Suprapubic skin (tissue), 4 donors: ENCODE measurements at regions not wholly inside any gene's neighbourhood (a gene's known extent, or its start where the extent isn't known, plus 50 kb on each side); places are given as distances from the start of the nearest gene placed in this dataset.

ENCODE experiments used
- DNase-seq, 2 donors: peaks; one replicate each; pipeline ENCODE4 v3.0.0-alpha.2; 2019; ENCODE audit warnings: low spot score in 2 of 2
- H3K27ac ChIP-seq: fragments of 200-600 bp; sonication (generic); one replicate; pipeline ENCODE4 v1.5.1; 2019
- H3K27me3 ChIP-seq: fragments of 200-600 bp; sonication (generic); one replicate; pipeline ENCODE4 v1.5.1; 2019
- H3K36me3 ChIP-seq: fragments of 200-600 bp; sonication (generic); one replicate; pipeline ENCODE4 v1.5.1; 2019
- H3K4me1 ChIP-seq: fragments of 200-600 bp; sonication (generic); one replicate; pipeline ENCODE4 v1.5.1; 2019
- H3K4me3 ChIP-seq: fragments of 200-600 bp; sonication (generic); one replicate; pipeline ENCODE4 v1.5.1; 2019; ENCODE audit warnings: mild to moderate bottlenecking
- H3K9me3 ChIP-seq: fragments of 200-600 bp; sonication (generic); one replicate; pipeline ENCODE4 v1.5.1; 2019
- EP300 ChIP-seq: sonication (generic); formaldehyde crosslinking; IDR thresholded peaks from one replicate; pipeline ENCODE4 v1.6.1; 2017; ENCODE audit warnings: antibody characterized with exemption
- POLR2A ChIP-seq, 2 donors: fragments of 450-650 bp; IDR thresholded peaks; one replicate each; pipeline ENCODE4 v1.6.1; 2017; ENCODE audit warnings: antibody characterized with exemption in 2 of 2, mild to moderate bottlenecking in 2 of 2, moderate library complexity in 2 of 2
- POLR2AphosphoS5 ChIP-seq, 3 donors: sonication (generic); formaldehyde crosslinking; IDR thresholded peaks; one replicate each; pipeline ENCODE4 v1.6.1; 2017; ENCODE audit warnings: antibody characterized with exemption in 3 of 3
- WGBS: methylation state at CpG from one replicate; pipeline ENCODE4 v1.1.5; 2018; 5-methylcytosine and 5-hydroxymethylcytosine counted together
- TF ChIP-seq, protein P1 (sequence below), 2 donors: fragments of 200-600 bp in 1 of 2; fragments of 450-650 bp in 1 of 2; sonication (generic) in 1 of 2; IDR thresholded peaks; one replicate each; pipeline ENCODE4 v1.5.1; 2016 to 2019; ENCODE audit warnings: antibody characterized with exemption in 2 of 2, mild to moderate bottlenecking in 1 of 2, moderate library complexity in 1 of 2

DNA sequence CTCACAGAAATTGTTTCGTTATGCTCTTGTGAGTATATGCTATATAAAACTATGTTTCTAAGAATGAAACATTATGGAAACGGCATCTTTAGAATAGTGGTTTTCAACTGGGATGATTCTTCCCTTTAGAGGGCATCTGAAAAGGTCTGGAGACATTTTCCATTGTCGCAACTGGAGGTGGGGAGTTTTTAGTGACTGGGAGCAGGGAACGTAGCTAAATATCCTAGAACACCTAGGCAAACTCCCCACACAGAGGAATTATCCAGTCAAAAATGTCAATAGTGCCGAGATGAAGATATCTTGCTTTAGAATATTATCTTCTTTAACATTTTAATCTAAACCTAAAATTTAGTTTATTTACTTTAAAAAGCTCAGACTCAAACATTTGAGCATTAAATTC, 486.1 kb upstream of the FOXG1 start:
- Histone ChIP-seq H3K9me3 (no peaks in the 10 kb centered on the region), H3K4me3 (no peak overlapping the region), H3K36me3 (no peaks in the 10 kb centered on the region), H3K4me1 (no peaks in the 10 kb centered on the region), H3K27me3 (no peaks in the 10 kb centered on the region), H3K27ac (no peak overlapping the region)
- TF ChIP-seq, protein P1, sequence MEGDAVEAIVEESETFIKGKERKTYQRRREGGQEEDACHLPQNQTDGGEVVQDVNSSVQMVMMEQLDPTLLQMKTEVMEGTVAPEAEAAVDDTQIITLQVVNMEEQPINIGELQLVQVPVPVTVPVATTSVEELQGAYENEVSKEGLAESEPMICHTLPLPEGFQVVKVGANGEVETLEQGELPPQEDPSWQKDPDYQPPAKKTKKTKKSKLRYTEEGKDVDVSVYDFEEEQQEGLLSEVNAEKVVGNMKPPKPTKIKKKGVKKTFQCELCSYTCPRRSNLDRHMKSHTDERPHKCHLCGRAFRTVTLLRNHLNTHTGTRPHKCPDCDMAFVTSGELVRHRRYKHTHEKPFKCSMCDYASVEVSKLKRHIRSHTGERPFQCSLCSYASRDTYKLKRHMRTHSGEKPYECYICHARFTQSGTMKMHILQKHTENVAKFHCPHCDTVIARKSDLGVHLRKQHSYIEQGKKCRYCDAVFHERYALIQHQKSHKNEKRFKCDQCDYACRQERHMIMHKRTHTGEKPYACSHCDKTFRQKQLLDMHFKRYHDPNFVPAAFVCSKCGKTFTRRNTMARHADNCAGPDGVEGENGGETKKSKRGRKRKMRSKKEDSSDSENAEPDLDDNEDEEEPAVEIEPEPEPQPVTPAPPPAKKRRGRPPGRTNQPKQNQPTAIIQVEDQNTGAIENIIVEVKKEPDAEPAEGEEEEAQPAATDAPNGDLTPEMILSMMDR (IDR thresholded peaks at IDR 0.05), result no peak
- WGBS, result 73% methylated on average over 5 of the region's 5 CpGs
- DNase-seq, result no peak

DNA sequence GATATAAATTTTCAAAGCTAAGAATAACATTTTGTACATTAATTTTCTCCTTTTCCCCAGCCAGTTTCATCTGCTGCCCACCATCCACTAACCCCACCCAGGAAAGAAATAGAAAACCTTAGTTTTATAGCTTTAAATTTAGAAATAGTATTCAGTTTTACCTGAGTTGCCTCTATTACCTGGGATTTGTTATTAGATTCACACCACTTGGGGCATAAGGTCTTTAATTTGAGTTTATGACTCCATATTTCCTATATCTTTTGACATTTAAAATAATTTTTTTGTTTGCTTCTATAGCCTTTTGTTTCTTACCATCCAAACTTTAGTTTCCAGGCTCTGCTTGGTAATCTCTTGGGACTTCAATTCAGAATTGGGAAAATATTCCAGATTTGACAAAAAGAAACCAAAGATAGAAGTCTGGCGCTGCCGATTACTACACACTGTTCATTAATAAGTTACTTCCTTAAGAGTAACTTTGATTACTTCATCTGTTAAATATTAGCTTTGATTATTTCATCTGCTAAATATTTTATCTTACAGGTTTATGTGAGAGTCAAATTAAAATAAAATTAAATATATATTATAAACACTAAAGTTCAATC, 485.5 kb upstream of the FOXG1 start:
- WGBS, result 93% methylated on average over 2 of the region's 2 CpGs
- Histone ChIP-seq H3K4me3 (no peak overlapping the region), H3K27me3 (no peaks in the 10 kb centered on the region), H3K36me3 (no peaks in the 10 kb centered on the region), H3K27ac (no peak overlapping the region), H3K4me1 (no peaks in the 10 kb centered on the region), H3K9me3 (no peaks in the 10 kb centered on the region)
- TF ChIP-seq EP300, result no peak
- TF ChIP-seq, protein P1 (IDR thresholded peaks at IDR 0.05), result no peak
- DNase-seq, result no peak

DNA sequence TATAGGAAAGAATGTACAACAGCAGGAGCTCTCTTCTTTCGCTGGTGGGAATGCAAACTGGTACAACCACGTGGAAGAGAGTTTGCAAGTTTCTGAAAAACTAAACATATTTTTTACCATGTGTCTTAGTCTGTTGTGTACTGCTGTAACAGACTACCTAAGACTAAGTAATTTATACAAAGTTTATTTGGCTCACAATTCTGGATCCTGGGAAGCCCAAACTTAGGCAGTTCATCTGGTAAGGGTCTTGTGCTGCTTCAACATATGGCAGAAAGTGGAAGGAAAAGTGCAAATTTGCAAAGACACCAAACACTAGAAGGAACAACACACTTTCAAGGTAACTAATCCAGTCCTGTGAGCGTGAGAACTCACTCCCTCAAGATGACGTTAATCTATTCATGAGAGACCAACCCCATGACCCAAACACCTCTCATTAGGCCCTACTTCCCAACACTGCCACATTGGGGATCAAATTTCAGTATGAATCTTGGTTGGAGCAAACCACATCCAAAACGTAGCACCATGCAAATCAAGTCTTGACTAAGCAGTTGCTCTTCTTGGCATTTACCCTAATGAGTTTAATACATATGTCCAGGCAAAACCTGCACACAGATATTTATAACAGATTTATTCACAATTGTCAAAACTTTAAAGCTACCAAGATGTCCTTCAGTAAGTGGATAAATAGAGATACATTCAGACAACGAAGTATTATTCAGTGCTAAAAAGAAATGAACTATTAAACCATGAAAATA, 481.9 kb upstream of the FOXG1 start:
- H3K4me1 ChIP-seq, result no peaks in the 10 kb centered on the region
- TF ChIP-seq, protein P1 (IDR thresholded peaks at IDR 0.05), result no peak
- TF ChIP-seq EP300 (no peak), POLR2A (IDR thresholded peaks at IDR 0.05) (no peak), POLR2AphosphoS5 (IDR thresholded peaks at IDR 0.05) (no peak)
- H3K36me3 ChIP-seq, result no peaks in the 10 kb centered on the region
- DNase-seq, result no peak
- H3K27ac ChIP-seq, result no peak overlapping the region
- no peaks in the 10 kb centered on the region for H3K27me3 ChIP-seq
- H3K4me3 ChIP-seq, result no peak overlapping the region
- 62% methylated on average over 6 of the region's 6 CpGs for WGBS
- H3K9me3 ChIP-seq, result no peaks in the 10 kb centered on the region

DNA sequence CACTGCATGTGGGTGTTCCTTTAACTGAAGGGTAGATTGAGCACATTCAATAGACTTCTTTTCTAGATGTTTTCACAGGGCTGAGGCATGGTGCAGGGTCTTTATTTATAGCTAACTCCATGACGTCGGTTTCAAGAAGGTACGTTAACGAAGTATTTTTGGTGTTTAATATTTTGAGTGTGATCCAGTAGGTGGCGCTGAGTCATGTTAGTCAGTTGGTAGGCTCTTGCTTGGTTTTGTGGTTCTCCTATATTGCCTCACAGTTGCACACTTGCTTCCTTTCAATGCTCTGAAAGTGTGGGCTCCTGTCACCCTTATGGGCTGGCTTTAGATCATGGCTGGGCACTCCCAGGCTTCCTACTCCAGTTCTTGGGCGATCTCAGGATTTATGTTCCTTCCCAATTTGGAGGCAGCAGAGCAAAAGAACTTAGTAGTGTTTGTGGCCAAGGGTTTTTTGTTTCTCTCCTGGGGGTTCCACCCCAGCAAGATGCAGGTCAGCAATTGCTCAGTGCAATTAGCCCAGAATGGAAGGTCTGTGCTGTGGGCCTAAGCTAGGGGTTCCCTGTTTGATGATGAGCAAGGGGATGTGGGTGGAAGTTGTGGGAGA, 471.6 kb upstream of the FOXG1 start:
- H3K27me3 ChIP-seq, result no peaks in the 10 kb centered on the region
- WGBS, result 54% methylated on average over 6 of the region's 6 CpGs

DNA sequence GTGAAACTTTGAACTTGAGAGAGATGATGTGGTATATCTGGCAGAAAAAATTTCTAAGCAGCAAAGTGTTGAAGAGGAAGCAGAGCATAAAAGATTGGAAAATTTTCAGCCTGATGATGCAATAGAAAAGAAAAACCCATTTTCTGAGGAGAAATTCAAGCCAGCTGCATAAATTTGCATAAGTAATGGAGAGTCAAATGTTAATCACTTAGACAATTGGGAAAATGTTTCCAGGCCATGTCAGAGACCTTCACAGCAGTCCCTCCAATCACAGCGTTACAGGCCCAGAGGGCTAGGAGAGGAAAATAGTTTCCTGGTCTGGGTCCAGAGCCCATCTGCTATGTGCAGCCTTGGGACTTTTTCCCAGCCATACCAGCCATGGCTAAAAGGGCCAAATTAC, 469.0 kb upstream of the FOXG1 start:
- Histone ChIP-seq H3K4me1 (no peaks in the 10 kb centered on the region), H3K9me3 (peaks cover 11% of the 10 kb centered on the region), H3K27ac (no peak overlapping the region), H3K36me3 (no peaks in the 10 kb centered on the region), H3K4me3 (no peak overlapping the region), H3K27me3 (no peaks in the 10 kb centered on the region)
- no peak for DNase-seq
- TF ChIP-seq POLR2AphosphoS5 (IDR thresholded peaks at IDR 0.05) (no peak), POLR2A (IDR thresholded peaks at IDR 0.05) (no peak), EP300 (no peak)
- TF ChIP-seq, protein P1 (IDR thresholded peaks at IDR 0.05), result no peak
- WGBS, result 40% methylated on average over 1 of the region's 1 CpG

More for the DNA sequence above, 471.6 kb upstream of the FOXG1 start:
- Histone ChIP-seq H3K27ac (no peak overlapping the region), H3K4me1 (no peaks in the 10 kb centered on the region), H3K9me3 (no peaks in the 10 kb centered on the region), H3K36me3 (no peaks in the 10 kb centered on the region), H3K4me3 (no peak overlapping the region)
- TF ChIP-seq EP300 (no peak), POLR2A (IDR thresholded peaks at IDR 0.05) (no peak), POLR2AphosphoS5 (IDR thresholded peaks at IDR 0.05) (no peak)
- TF ChIP-seq, protein P1 (IDR thresholded peaks at IDR 0.05), result no peak
- DNase-seq, result no peak
